ENCODE measurements at regions not wholly inside any gene's neighbourhood (a gene's known extent, or its start where the extent isn't known, plus 50 kb on each side); places are given as distances from the start of the nearest gene placed in this dataset.
"Not testable (repeated sequence)": the region's sequence is repeated elsewhere in the genome, so short reads cannot be mapped to it uniquely, and the experiment has no call there.

DNA sequence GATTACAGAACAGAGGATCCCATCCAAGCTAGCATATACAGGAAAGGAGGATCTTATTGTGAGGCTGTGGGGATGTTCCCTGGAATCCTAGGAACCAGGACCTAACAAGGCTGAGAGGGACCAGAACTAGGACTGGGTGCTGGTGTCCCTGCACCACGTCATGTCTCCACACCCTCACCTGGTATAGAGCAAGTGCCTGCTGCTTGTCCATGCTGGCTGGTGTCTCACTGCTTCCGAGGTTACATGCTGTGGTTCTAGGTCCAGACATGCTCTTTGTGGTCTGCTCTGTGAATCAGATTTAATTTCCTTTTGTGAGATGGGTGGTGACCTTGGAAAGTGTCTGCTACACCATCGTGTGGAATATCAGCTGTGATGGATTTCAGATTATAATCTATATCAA is 247.8 kb downstream of the RTP5 start:
- TF ChIP-seq, protein P1, sequence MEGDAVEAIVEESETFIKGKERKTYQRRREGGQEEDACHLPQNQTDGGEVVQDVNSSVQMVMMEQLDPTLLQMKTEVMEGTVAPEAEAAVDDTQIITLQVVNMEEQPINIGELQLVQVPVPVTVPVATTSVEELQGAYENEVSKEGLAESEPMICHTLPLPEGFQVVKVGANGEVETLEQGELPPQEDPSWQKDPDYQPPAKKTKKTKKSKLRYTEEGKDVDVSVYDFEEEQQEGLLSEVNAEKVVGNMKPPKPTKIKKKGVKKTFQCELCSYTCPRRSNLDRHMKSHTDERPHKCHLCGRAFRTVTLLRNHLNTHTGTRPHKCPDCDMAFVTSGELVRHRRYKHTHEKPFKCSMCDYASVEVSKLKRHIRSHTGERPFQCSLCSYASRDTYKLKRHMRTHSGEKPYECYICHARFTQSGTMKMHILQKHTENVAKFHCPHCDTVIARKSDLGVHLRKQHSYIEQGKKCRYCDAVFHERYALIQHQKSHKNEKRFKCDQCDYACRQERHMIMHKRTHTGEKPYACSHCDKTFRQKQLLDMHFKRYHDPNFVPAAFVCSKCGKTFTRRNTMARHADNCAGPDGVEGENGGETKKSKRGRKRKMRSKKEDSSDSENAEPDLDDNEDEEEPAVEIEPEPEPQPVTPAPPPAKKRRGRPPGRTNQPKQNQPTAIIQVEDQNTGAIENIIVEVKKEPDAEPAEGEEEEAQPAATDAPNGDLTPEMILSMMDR (IDR thresholded peaks at IDR 0.05; ENCODE audit: insufficient read depth, low read length, poor library complexity, severe bottlenecking), result not testable (repeated sequence)
- not testable (repeated sequence) for TF ChIP-seq EZH2phosphoT487 (conservative IDR thresholded peaks at IDR 0.05; ENCODE audit: low read length)

Data from SU-DHL-6 (cell line).